Neuron (in vitro differentiated cells): ENCODE measurements at regions not wholly inside any gene's neighbourhood (a gene's known extent, or its start where the extent isn't known, plus 50 kb on each side); places are given as distances from the start of the nearest gene placed in this dataset.

Source experiments
- H2AFZ ChIP-seq: one replicate; pipeline ENCODE4 v1.6.1; 2013; ENCODE audit warnings: low read depth, mild to moderate bottlenecking, inconsistent platforms, low read length, moderate library complexity
- H3K27me3 ChIP-seq: one replicate; pipeline ENCODE4 v1.6.1; 2013; ENCODE audit warnings: low read length; ENCODE audit not compliant: insufficient read depth
- H3K36me3 ChIP-seq: one replicate; pipeline ENCODE4 v1.6.1; 2013; ENCODE audit warnings: low read length; ENCODE audit not compliant: insufficient read depth
- H3K4me1 ChIP-seq: one replicate; pipeline ENCODE4 v1.6.1; 2013; ENCODE audit warnings: low read length; ENCODE audit not compliant: insufficient read depth
- H3K4me3 ChIP-seq: 2 replicates; pipeline ENCODE4 v1.5.1; 2013; ENCODE audit warnings: mild to moderate bottlenecking, low read length, moderate library complexity
- H3K9me3 ChIP-seq: one replicate; pipeline ENCODE4 v1.6.1; 2013; ENCODE audit warnings: low read length

- Histone ChIP-seq H2AFZ (no peak overlapping the region), H3K4me1 (no peaks in the 10 kb centered on the region), H3K9me3 (peaks cover 2% of the 10 kb centered on the region), H3K4me3 (no peak overlapping the region), H3K27me3 (no peaks in the 10 kb centered on the region), H3K36me3 (no peaks in the 10 kb centered on the region)
These were observed 62.0 kb upstream of the EGFR start for GRCh38 chr7:54956865-54957264.

DNA sequence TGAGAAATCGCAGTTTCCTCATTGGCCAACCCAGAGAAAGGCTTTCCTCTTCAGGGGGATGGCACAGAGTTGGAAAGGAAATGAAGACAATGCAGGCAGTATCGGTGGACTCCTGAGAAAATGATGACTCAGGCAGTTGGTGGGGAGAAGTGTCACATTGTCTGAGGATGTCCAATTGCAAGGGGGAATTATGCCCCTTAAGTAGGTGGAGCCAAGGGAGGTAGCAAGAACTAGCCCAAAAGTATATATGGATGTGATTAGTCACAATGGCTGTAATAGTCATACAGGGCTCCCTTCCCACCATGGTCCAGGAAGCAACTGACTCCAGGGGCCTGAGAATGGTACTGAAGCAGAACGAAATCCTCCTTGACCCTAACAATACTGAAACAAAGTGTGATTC, 58.3 kb upstream of the EGFR start:
- no peaks in the 10 kb centered on the region for H3K27me3 ChIP-seq
- no peaks in the 10 kb centered on the region for H3K4me1 ChIP-seq
- H3K36me3 ChIP-seq: no peaks in the 10 kb centered on the region
- peaks cover 2% of the 10 kb centered on the region for H3K9me3 ChIP-seq
- H2AFZ ChIP-seq: no peak overlapping the region
- no peak overlapping the region for H3K4me3 ChIP-seq

DNA sequence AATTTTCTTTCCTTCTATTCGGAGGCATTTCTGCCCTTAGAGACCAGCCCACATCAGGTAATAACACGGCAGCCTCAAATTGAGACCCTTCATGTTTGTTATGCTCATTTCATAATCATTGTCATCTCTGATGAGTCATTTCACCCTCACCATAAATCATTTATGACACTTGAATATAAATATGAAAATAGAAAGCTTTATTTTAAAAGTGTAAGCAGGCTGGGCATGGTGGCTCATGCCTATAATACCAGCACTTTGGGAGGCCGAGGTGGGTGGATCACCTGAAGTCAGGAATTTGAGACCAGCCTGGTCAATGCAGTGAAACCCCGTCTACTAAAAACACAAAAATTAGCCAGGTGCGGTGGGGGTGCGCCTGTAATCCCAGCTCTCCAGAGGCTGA, 57.4 kb upstream of the EGFR start:
- H3K36me3 ChIP-seq: no peaks in the 10 kb centered on the region
- H2AFZ ChIP-seq: no peak overlapping the region
- no peaks in the 10 kb centered on the region for H3K9me3 ChIP-seq
- H3K4me1 ChIP-seq: no peaks in the 10 kb centered on the region
- H3K27me3 ChIP-seq: no peaks in the 10 kb centered on the region
- H3K4me3 ChIP-seq: no peak overlapping the region

- Histone ChIP-seq H3K9me3 (no peaks in the 10 kb centered on the region), H3K36me3 (no peaks in the 10 kb centered on the region), H3K27me3 (no peaks in the 10 kb centered on the region), H3K4me1 (no peaks in the 10 kb centered on the region), H3K4me3 (no peak overlapping the region), H2AFZ (no peak overlapping the region)
These were observed 55.7 kb upstream of the EGFR start for GRCh38 chr7:54963155-54963554.

GRCh38 chr7:54964136-54964535, 54.7 kb upstream of the EGFR start:
- H3K9me3 ChIP-seq: no peaks in the 10 kb centered on the region
- no peak overlapping the region for H2AFZ ChIP-seq
- H3K36me3 ChIP-seq: no peaks in the 10 kb centered on the region
- H3K4me3 ChIP-seq: no peak overlapping the region
- H3K4me1 ChIP-seq: no peaks in the 10 kb centered on the region
- H3K27me3 ChIP-seq: no peaks in the 10 kb centered on the region

DNA sequence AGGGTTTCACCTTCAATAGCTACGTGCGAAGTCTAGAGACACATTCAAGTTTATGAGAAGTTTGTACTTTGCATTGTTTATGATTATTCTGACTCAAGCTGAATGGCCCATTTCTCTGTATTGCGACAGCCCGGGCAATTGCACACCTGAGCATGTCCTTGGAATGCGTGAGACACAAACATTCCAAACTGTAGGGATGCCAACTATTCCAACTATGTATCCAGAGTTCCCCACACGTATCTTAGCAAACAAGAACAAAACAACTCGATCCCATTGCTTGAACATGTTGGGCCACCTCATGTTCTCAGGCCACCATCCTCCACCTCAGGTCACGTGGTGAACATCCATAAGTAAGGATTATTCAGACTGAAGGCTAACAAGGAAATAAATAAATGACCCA, 51.4 kb upstream of the EGFR start:
- H3K9me3 ChIP-seq: peaks cover 1% of the 10 kb centered on the region
- no peaks in the 10 kb centered on the region for H3K36me3 ChIP-seq
- H2AFZ ChIP-seq: no peak overlapping the region
- no peak overlapping the region for H3K4me3 ChIP-seq
- no peaks in the 10 kb centered on the region for H3K4me1 ChIP-seq
- H3K27me3 ChIP-seq: no peaks in the 10 kb centered on the region

GRCh38 chr7:54968018-54968417, 50.8 kb upstream of the EGFR start:
- Histone ChIP-seq H3K27me3 (no peaks in the 10 kb centered on the region), H2AFZ (no peak overlapping the region), H3K36me3 (no peaks in the 10 kb centered on the region), H3K4me3 (no peak overlapping the region), H3K9me3 (peaks cover 1% of the 10 kb centered on the region), H3K4me1 (no peaks in the 10 kb centered on the region)
